ENCODE measurements at regions not wholly inside any gene's neighbourhood (a gene's known extent, or its start where the extent isn't known, plus 50 kb on each side); places are given as distances from the start of the nearest gene placed in this dataset.

GRCh38 chr6:169866668-169867521, 115.5 kb downstream of the ERMARD start:
- H3F3A ChIP-seq (ENCODE audit: control insufficient read depth, insufficient read depth): 0 out of 2 replicates have a peak, but pooled peaks cover 2% of the 10 kb centered on the region
- TF ChIP-seq CTCF (IDR thresholded peaks at IDR 0.05; ENCODE audit: low read depth, low read length, poor library complexity, severe bottlenecking) (no peak), EZH2phosphoT487 (IDR thresholded peaks at IDR 0.05; ENCODE audit: borderline replicate concordance, low read length) (no peak)
- H3K27ac ChIP-seq (ENCODE audit: low read depth, low read length): no peak overlapping the region
- H4K20me1 ChIP-seq (ENCODE audit: control insufficient read depth, insufficient read depth, low read depth, low read length): no peaks in the 10 kb centered on the region
- H3K79me2 ChIP-seq (ENCODE audit: control insufficient read depth, low read length): no peaks in the 10 kb centered on the region
- H3K27me3 ChIP-seq (ENCODE audit: control insufficient read depth, low read length): no peaks in the 10 kb centered on the region
- no peaks in the 10 kb centered on the region for H3K9me2 ChIP-seq (replicated peaks; ENCODE audit: control insufficient read depth, low read length)
- peaks cover 36% of the 10 kb centered on the region for H3K4me1 ChIP-seq (ENCODE audit: control insufficient read depth, low read length)
- H3K4me2 ChIP-seq (ENCODE audit: low read length): no peak overlapping the region
- H3K9me3 ChIP-seq (ENCODE audit: control insufficient read depth, insufficient read depth, low read length): peaks cover 14% of the 10 kb centered on the region; the same call in 1 of the 2 replicates
- no peaks in the 10 kb centered on the region for H3K36me3 ChIP-seq (ENCODE audit: control insufficient read depth, low read length)
- no peak overlapping the region for H3K4me3 ChIP-seq (ENCODE audit: low read length)

GRCh38 chr6:169866140-169866534, 114.7 kb downstream of the ERMARD start:
- Histone ChIP-seq H3K36me3 (ENCODE audit: control insufficient read depth, low read length) (no peaks in the 10 kb centered on the region), H3K27me3 (ENCODE audit: control insufficient read depth, low read length) (no peaks in the 10 kb centered on the region), H3K9me3 (ENCODE audit: control insufficient read depth, insufficient read depth, low read length) (peaks cover 14% of the 10 kb centered on the region; the same call in 1 of the 2 replicates), H3K4me1 (ENCODE audit: control insufficient read depth, low read length) (peaks cover 44% of the 10 kb centered on the region), H3K4me3 (ENCODE audit: low read length) (no peak overlapping the region), H3F3A (ENCODE audit: control insufficient read depth, insufficient read depth) (0 out of 2 replicates have a peak, but pooled peaks cover 2% of the 10 kb centered on the region), H4K20me1 (ENCODE audit: control insufficient read depth, insufficient read depth, low read depth, low read length) (no peaks in the 10 kb centered on the region), H3K4me2 (ENCODE audit: low read length) (no peak overlapping the region), H3K79me2 (ENCODE audit: control insufficient read depth, low read length) (no peaks in the 10 kb centered on the region), H3K9me2 (replicated peaks; ENCODE audit: control insufficient read depth, low read length) (no peaks in the 10 kb centered on the region), H3K27ac (ENCODE audit: low read depth, low read length) (no peak overlapping the region)
- TF ChIP-seq EZH2phosphoT487 (IDR thresholded peaks at IDR 0.05; ENCODE audit: borderline replicate concordance, low read length) (no peak), CTCF (IDR thresholded peaks at IDR 0.05; ENCODE audit: low read depth, low read length, poor library complexity, severe bottlenecking) (no peak)

DNA sequence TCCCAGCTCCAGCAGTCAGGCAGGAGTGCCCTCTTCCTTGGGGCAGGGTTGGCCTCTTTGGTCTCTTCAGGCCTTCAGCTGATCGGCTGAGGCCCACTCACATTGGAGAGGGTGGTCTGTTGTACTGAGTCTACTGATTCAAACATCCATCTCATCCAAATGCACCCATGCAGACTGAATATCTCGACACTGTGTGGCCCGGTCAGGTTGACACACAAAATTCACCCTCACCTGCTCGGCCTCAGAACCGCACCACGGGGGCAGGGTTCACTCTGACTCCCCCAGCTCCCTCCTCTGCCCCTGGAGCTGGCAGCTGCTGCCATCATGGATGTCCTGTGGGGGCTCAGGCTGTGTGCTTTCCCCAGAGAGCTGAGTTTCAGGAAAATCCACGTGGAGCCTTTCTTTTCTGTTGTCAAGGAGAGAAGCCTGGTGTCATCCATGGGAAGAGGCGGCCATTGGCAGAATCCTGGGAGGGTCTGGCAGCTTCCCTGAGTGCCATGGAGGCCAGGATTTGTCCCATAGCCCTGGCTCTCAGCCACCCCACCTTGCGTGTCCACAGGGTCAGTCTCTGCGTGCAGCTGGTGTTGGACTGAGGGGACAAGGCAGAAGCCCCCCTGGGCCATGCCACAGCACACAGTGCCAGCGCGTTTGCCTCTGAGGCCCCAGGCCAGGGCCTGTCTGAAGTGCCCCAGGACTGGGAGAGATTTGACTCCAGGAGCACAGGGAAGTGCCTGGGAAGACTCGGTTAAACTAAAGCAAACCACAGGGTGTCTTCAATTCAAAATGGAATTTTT, 114.1 kb downstream of the ERMARD start:
- TF ChIP-seq CTCF (IDR thresholded peaks at IDR 0.05; ENCODE audit: low read depth, low read length, poor library complexity, severe bottlenecking) (no peak), EZH2phosphoT487 (IDR thresholded peaks at IDR 0.05; ENCODE audit: borderline replicate concordance, low read length) (no peak)
- no peak overlapping the region for H3K4me3 ChIP-seq (ENCODE audit: low read length)
- no peaks in the 10 kb centered on the region for H3K79me2 ChIP-seq (ENCODE audit: control insufficient read depth, low read length)
- H3K27ac ChIP-seq (ENCODE audit: low read depth, low read length): peak overlapping the region; percentile 40
- H4K20me1 ChIP-seq (ENCODE audit: control insufficient read depth, insufficient read depth, low read depth, low read length): no peaks in the 10 kb centered on the region
- H3K36me3 ChIP-seq (ENCODE audit: control insufficient read depth, low read length): no peaks in the 10 kb centered on the region
- no peaks in the 10 kb centered on the region for H3K9me2 ChIP-seq (replicated peaks; ENCODE audit: control insufficient read depth, low read length)
- H3K27me3 ChIP-seq (ENCODE audit: control insufficient read depth, low read length): no peaks in the 10 kb centered on the region
- H3K4me2 ChIP-seq (ENCODE audit: low read length): no peak overlapping the region
- peaks cover 48% of the 10 kb centered on the region for H3K4me1 ChIP-seq (ENCODE audit: control insufficient read depth, low read length)
- H3K9me3 ChIP-seq (ENCODE audit: control insufficient read depth, insufficient read depth, low read length): peaks cover 14% of the 10 kb centered on the region; the same call in 1 of the 2 replicates
- H3F3A ChIP-seq (ENCODE audit: control insufficient read depth, insufficient read depth): 0 out of 2 replicates have a peak, but pooled peaks cover 2% of the 10 kb centered on the region
